BLaER1 (cell line): ENCODE measurements at regions not wholly inside any gene's neighbourhood (a gene's known extent, or its start where the extent isn't known, plus 50 kb on each side); places are given as distances from the start of the nearest gene placed in this dataset.
"Not testable (repeated sequence)": the region's sequence is repeated elsewhere in the genome, so short reads cannot be mapped to it uniquely, and the experiment has no call there.

Experiments used
- H3K27ac ChIP-seq: shearing (Covaris generic); formaldehyde crosslinking; 2 replicates; pipeline ENCODE4 v1.8.1; 2022
- H3K27me3 ChIP-seq: shearing (Covaris generic); formaldehyde crosslinking; 2 replicates; pipeline ENCODE4 v1.8.1; 2022
- H3K36me3 ChIP-seq: shearing (Covaris generic); formaldehyde crosslinking; 2 replicates; pipeline ENCODE4 v1.8.1; 2022
- H3K4me1 ChIP-seq: shearing (Covaris generic); formaldehyde crosslinking; 2 replicates; pipeline ENCODE4 v1.8.1; 2022
- H3K4me2 ChIP-seq: shearing (Covaris generic); formaldehyde crosslinking; 2 replicates; pipeline ENCODE4 v1.8.1; 2022
- H3K4me3 ChIP-seq: shearing (Covaris generic); formaldehyde crosslinking; 2 replicates; pipeline ENCODE4 v1.8.1; 2022
- H3K9ac ChIP-seq: shearing (Covaris generic); formaldehyde crosslinking; 2 replicates; pipeline ENCODE4 v1.8.1; 2022
- H3K9me3 ChIP-seq: shearing (Covaris generic); formaldehyde crosslinking; 2 replicates; pipeline ENCODE4 v1.8.1; 2022
- H4K20me1 ChIP-seq: shearing (Covaris generic); formaldehyde crosslinking; 2 replicates; pipeline ENCODE4 v1.8.1; 2022
- Cebpa-rat ChIP-seq: shearing (Covaris generic); IDR thresholded peaks from 2 replicates; pipeline ENCODE4 v1.8.1; 2022

- no peaks in the 10 kb centered on the region for H3K9me3 ChIP-seq
- no peak overlapping the region for H3K4me3 ChIP-seq
- no peaks in the 10 kb centered on the region for H3K36me3 ChIP-seq
- H3K4me1 ChIP-seq: peaks cover 34% of the 10 kb centered on the region
- no peak overlapping the region for H3K9ac ChIP-seq
- H3K27me3 ChIP-seq: no peaks in the 10 kb centered on the region
- H4K20me1 ChIP-seq: no peaks in the 10 kb centered on the region
- H3K27ac ChIP-seq: no peak overlapping the region; the same call in 1 of the 2 replicates
- TF ChIP-seq Cebpa-rat: no peak
- peak overlapping the region; percentile 74 for H3K4me2 ChIP-seq
Measured at GRCh38 chr10:84938117-84938905, 609.9 kb downstream of the CCSER2 start.

GRCh38 chr10:84943541-84943940 is 615.2 kb downstream of the CCSER2 start:
- no peaks in the 10 kb centered on the region for H3K27me3 ChIP-seq
- no peaks in the 10 kb centered on the region for H3K36me3 ChIP-seq
- no peak overlapping the region for H3K4me3 ChIP-seq
- H4K20me1 ChIP-seq: no peaks in the 10 kb centered on the region
- H3K4me1 ChIP-seq: peaks cover 25% of the 10 kb centered on the region
- no peaks in the 10 kb centered on the region for H3K9me3 ChIP-seq
- no peak overlapping the region for H3K27ac ChIP-seq
- no peak overlapping the region for H3K4me2 ChIP-seq
- H3K9ac ChIP-seq: no peak overlapping the region
- no peak for TF ChIP-seq Cebpa-rat

- no peak overlapping the region for H3K4me2 ChIP-seq
- TF ChIP-seq Cebpa-rat: no peak
Measured at GRCh38 chr10:84944187-84944586, 615.8 kb downstream of the CCSER2 start.

GRCh38 chr10:84945791-84946190 is 617.4 kb downstream of the CCSER2 start:
- H3K9me3 ChIP-seq: no peaks in the 10 kb centered on the region
- H3K27ac ChIP-seq: no peak overlapping the region
- no peaks in the 10 kb centered on the region for H4K20me1 ChIP-seq
- TF ChIP-seq Cebpa-rat: no peak
- H3K4me2 ChIP-seq: no peak overlapping the region
- H3K4me1 ChIP-seq: peaks cover 7% of the 10 kb centered on the region; the same call in 1 of the 2 replicates
- no peaks in the 10 kb centered on the region for H3K36me3 ChIP-seq
- no peak overlapping the region for H3K4me3 ChIP-seq
- H3K9ac ChIP-seq: no peak overlapping the region
- H3K27me3 ChIP-seq: no peaks in the 10 kb centered on the region

More at GRCh38 chr10:84944187-84944586, 615.8 kb downstream of the CCSER2 start:
- Histone ChIP-seq H3K9ac (no peak overlapping the region), H3K9me3 (no peaks in the 10 kb centered on the region), H3K36me3 (no peaks in the 10 kb centered on the region), H4K20me1 (no peaks in the 10 kb centered on the region), H3K4me3 (no peak overlapping the region), H3K27ac (no peak overlapping the region), H3K27me3 (no peaks in the 10 kb centered on the region), H3K4me1 (peaks cover 19% of the 10 kb centered on the region)

- Histone ChIP-seq H3K9ac (no peak overlapping the region), H3K27me3 (no peaks in the 10 kb centered on the region), H3K27ac (no peak overlapping the region), H4K20me1 (no peaks in the 10 kb centered on the region), H3K36me3 (no peaks in the 10 kb centered on the region), H3K4me2 (no peak overlapping the region), H3K4me3 (no peak overlapping the region), H3K4me1 (peaks cover 7% of the 10 kb centered on the region; the same call in 1 of the 2 replicates), H3K9me3 (no peaks in the 10 kb centered on the region)
- TF ChIP-seq Cebpa-rat: no peak
Measured at GRCh38 chr10:84946904-84947303, 618.5 kb downstream of the CCSER2 start.

- Histone ChIP-seq H3K4me2 (no peak overlapping the region), H3K27ac (no peak overlapping the region), H3K9ac (no peak overlapping the region), H3K36me3 (no peaks in the 10 kb centered on the region), H3K9me3 (no peaks in the 10 kb centered on the region), H3K4me1 (peaks cover 7% of the 10 kb centered on the region; the same call in 1 of the 2 replicates), H3K4me3 (no peak overlapping the region), H4K20me1 (no peaks in the 10 kb centered on the region), H3K27me3 (no peaks in the 10 kb centered on the region)
- no peak for TF ChIP-seq Cebpa-rat
Measured at GRCh38 chr10:84948644-84949043, 620.3 kb downstream of the CCSER2 start.

GRCh38 chr10:84951616-84952015 is 623.2 kb downstream of the CCSER2 start:
- no peak for TF ChIP-seq Cebpa-rat
- H3K9me3 ChIP-seq: no peaks in the 10 kb centered on the region
- no peak overlapping the region for H3K4me3 ChIP-seq
- H3K36me3 ChIP-seq: no peaks in the 10 kb centered on the region
- no peak overlapping the region for H3K9ac ChIP-seq
- no peaks in the 10 kb centered on the region for H3K27me3 ChIP-seq
- H3K4me1 ChIP-seq: peaks cover 9% of the 10 kb centered on the region
- H3K27ac ChIP-seq: no peak overlapping the region
- no peak overlapping the region for H3K4me2 ChIP-seq
- H4K20me1 ChIP-seq: no peaks in the 10 kb centered on the region

- Histone ChIP-seq H3K9me3 (no peaks in the 10 kb centered on the region), H3K36me3 (no peaks in the 10 kb centered on the region), H3K4me3 (no peak overlapping the region), H3K9ac (no peak overlapping the region), H3K27ac (no peak overlapping the region; the same call in 1 of the 2 replicates), H3K4me1 (peaks cover 9% of the 10 kb centered on the region), H3K4me2 (no peak overlapping the region), H4K20me1 (no peaks in the 10 kb centered on the region), H3K27me3 (no peaks in the 10 kb centered on the region)
- no peak for TF ChIP-seq Cebpa-rat
Measured at GRCh38 chr10:84957427-84957826, 629.0 kb downstream of the CCSER2 start.

GRCh38 chr10:84965468-84965867 is 637.1 kb downstream of the CCSER2 start:
- H3K4me1 ChIP-seq: no peaks in the 10 kb centered on the region

GRCh38 chr10:84966708-84967441 is 638.5 kb downstream of the CCSER2 start:
- no peak overlapping the region for H3K9ac ChIP-seq
- H3K4me2 ChIP-seq: no peak overlapping the region
- no peaks in the 10 kb centered on the region for H3K36me3 ChIP-seq
- no peaks in the 10 kb centered on the region for H4K20me1 ChIP-seq
- H3K4me1 ChIP-seq: no peaks in the 10 kb centered on the region
- no peaks in the 10 kb centered on the region for H3K27me3 ChIP-seq
- peaks cover 1% of the 10 kb centered on the region; the same call in 1 of the 2 replicates for H3K9me3 ChIP-seq
- no peak overlapping the region for H3K27ac ChIP-seq
- no peak for TF ChIP-seq Cebpa-rat
- no peak overlapping the region for H3K4me3 ChIP-seq

More at GRCh38 chr10:84965468-84965867, 637.1 kb downstream of the CCSER2 start:
- Histone ChIP-seq H3K27ac (no peak overlapping the region), H3K36me3 (no peaks in the 10 kb centered on the region), H3K9ac (no peak overlapping the region), H3K9me3 (no peaks in the 10 kb centered on the region), H3K4me3 (no peak overlapping the region), H4K20me1 (no peaks in the 10 kb centered on the region), H3K27me3 (no peaks in the 10 kb centered on the region), H3K4me2 (no peak overlapping the region)
- TF ChIP-seq Cebpa-rat: no peak

GRCh38 chr10:84969297-84969696 is 640.9 kb downstream of the CCSER2 start:
- H3K9ac ChIP-seq, H3K27ac ChIP-seq, H4K20me1 ChIP-seq: not testable (repeated sequence)

More at GRCh38 chr10:84969297-84969696, 640.9 kb downstream of the CCSER2 start:
- not testable (repeated sequence) for H3K4me3 ChIP-seq, H3K4me2 ChIP-seq, H3K36me3 ChIP-seq, H3K4me1 ChIP-seq, H3K27me3 ChIP-seq
- peaks cover 21% of the 10 kb centered on the region for H3K9me3 ChIP-seq
